ENCODE measurements at regions not wholly inside any gene's neighbourhood (a gene's known extent, or its start where the extent isn't known, plus 50 kb on each side); places are given as distances from the start of the nearest gene placed in this dataset.
"Not testable (repeated sequence)": the region's sequence is repeated elsewhere in the genome, so short reads cannot be mapped to it uniquely, and the experiment has no call there.

DNA sequence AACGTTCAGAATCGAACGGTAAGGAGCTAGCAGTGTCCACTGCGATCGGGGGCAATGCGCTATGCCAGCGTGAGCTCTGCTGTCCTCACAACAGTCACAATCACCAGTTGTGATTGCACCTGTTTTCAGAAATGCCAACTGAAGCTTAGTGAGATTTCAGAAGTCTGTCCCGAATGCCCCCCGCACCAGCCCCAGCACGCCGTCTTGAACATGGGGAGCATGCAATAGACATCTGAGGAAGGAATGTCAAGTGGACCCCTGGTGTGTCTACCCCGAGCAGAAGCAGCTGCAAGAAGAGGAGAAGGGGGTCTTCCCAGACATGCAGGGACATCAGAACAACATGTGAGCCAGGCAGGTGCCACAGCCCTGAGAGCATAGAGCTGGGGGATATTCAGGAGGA lies 125.7 kb upstream of the CHST15 start:
- DNase-seq (ENCODE audit: low read depth in 2 of 3, low spot score in 1 of 3): no peak

DNA sequence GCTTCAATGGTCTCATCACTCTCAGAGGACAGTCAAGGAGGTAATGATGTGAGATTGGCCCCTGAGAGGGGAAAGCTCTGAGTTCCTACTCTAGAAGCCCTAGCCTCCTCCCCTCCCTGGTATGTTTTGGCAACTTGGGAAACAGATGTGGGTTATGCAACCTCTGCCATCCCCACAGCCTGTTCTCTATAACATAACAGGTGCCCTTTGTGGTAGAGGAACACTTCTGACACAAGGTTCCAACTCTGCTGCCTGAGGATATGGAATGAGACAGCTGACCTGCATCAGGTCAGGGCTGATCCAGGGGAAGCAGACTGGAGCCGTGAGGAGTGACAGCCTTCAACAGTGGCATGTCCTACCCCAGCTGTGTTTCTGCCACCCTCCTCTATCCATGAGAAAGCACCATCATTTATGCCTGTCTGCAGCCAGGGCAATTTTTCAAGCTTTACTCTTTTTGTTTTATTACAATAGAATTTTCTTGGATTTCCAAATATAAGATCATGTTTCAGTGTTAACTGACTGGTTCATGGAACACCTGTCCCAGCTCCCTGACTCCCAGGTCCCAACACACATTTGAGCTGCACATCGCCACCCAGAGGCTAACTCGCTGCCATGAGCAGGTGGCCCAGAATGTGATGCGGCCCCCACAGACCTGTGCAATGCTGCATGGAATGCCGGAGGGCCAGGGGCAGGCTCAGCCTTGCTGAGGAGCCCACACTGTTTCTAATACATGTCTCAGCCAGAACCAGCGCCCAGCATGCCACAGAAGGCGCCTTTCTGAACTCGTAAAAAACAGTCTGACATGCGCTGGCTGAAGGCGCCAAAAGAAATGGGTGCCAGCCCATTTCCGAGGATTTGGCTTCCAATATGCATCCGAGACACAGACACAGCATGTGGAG lies 124.8 kb upstream of the CHST15 start:
- DNase-seq (ENCODE audit: low read depth in 2 of 3, low spot score in 1 of 3): no peak

DNA sequence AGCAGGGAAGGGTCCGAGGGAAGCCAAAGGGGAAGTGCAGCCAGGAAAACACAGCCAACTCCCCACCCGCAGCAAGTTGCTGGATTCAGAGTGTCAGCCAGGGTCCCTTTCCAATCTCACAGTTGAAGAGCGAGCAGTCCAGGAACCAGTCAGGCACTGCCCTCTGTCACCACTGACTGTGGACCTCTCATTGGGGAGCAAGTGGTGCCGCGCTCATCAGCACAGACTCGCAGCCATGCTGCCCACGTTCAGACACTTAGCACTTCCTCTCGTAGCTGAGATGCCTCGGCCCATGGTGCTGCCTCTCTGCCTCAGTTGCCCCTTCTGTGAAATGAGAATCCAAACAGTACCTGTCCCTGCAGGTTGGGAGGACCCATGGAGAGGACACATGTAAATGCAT lies 123.6 kb upstream of the CHST15 start:
- DNase-seq (ENCODE audit: low read depth in 2 of 3, low spot score in 1 of 3): no peak

DNA sequence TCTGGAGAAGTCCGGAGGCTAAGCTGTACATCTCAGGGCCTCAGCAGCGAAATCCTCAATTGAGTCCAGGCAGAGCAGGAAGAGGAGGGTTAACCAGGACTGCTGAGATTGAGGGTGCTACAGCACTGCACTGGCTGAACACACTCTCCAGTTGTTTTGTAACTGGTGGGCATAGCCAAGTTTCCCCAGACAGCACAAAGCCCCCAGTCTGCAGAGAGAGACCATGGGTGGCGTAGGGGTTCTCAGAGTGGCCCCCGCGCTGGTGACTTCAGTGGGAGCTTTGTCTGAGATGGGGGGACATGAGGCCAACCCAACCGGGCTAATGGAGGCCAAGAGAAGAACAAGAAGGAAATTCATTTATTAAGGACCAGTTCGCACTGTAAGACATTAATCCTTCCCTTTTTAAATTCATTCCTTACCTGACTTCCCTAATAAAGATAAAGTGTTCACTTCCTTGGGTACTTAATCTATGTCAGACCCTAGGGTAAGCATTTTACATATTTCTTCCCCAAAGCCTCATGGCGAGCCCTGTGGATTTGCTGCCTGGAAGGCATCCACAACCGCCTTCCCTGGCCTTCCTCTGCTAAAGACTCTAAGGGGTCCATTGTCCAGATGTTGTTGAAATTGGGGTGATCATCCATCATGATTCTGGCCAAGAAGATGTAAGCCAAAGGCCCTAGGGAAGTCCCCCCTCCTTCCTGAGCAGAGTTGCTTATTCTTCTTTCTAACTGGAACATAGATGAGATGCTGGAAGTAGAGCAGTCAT lies 121.4 kb upstream of the CHST15 start:
- no peak for DNase-seq (ENCODE audit: low read depth in 2 of 3, low spot score in 1 of 3)

DNA sequence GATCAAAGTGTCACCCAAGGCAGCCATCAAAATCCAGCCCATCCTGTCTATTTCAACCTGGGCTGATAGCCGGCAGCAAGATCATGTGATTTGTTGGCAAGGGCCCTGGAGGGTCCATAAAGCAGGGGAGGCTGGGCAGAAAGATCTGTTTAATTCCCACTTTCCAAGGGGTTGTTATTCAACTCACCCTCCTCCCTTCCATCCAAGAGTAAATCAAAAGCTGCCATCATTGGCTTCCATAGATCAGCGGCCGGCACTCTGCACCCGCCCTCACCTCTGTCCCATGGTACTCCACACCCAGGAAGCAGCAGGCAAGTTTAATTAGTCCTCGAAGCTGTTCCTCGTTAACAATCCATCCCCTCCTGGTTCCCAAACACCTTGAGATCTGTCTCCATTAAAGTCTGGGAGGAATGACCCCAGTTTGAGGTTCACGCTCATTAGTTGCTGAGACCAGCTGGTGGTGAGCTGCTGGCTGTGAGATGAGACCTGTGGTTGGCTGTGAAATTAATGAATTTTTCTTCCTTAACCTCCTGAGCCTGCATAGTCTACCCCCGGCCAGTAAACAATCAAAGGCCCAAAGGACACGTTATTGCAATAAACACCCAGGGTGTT lies 120.6 kb upstream of the CHST15 start:
- DNase-seq (ENCODE audit: low read depth in 2 of 3, low spot score in 1 of 3): no peak

DNA sequence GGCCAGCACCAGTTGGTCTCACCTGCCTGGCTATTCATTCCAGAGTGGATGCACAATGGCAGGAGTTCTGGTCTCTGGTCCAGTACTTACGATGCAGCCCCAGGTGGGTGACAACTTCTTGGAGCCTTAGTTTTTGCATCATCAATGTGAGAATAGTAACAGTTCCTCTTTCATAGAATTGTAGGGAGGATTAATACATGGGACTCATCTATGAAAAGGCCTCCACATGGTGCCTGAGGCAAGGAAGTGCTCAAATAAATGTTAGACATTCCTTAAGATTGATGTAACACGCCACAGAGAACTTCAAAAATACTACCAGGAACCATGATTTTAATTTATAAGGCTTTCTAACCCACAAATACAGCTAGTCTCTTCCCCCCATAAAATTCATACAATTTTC lies 120.1 kb upstream of the CHST15 start:
- no peak for DNase-seq (ENCODE audit: low read depth in 2 of 3, low spot score in 1 of 3)

DNA sequence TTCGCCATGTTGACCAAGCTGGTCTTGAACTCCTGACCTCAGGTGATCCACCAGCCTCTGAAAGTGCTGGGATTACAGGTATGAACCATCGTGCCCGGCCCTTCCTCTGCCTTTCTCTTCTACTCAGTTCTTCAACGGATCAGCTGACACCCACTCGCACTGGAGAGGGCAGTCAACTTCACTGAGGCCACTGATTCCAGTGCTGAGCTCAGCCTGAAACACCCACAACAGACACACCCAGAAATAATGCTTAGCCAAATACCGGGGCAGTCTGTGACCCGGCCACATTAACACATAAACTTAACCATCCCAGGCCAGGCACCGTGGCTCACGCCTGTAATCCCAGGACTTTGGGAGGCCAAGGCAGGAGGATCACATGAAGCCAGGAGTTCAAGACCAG lies 119.3 kb upstream of the CHST15 start:
- no peak for DNase-seq (ENCODE audit: low read depth in 2 of 3, low spot score in 1 of 3)

DNA sequence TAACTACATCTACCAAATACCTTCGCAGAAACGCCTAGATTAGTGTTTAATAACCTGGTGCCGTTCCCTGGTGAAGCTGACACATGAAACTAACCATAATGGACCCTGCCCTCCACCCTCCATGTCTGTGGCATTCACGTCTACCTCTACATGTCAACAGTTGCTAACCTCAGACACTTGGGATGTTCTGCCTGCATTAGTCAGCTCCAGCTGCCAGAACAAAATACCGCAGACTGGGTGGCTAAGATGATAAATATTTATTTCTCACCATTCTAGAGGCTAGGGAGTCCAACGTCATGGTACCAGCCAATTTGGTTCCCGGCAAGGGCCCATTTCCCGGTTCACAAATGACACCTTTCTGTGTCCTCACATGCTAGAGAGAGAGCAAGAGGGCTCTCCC lies 118.5 kb upstream of the CHST15 start:
- DNase-seq (ENCODE audit: low read depth in 2 of 3, low spot score in 1 of 3): no peak

DNA sequence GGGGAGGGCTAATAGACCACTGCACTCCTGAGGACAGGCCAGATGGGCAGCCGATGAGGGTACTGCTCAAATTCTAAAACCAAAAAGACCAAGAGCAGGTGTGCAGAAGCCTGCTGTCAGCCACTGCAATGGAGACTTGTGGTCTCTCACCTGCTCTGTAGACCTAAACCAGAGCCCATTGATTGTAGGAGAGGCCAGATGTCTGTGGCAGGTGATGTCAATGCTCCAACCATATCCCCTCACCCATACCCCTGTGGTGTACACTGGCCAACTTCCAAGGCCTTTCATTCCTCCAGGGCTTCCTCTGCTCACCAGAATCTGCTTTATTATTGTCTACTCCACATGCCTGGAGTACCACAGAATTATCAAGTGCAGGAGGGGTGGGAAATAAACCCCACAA lies 116.9 kb upstream of the CHST15 start:
- DNase-seq (ENCODE audit: low read depth in 2 of 3, low spot score in 1 of 3): no peak

DNA sequence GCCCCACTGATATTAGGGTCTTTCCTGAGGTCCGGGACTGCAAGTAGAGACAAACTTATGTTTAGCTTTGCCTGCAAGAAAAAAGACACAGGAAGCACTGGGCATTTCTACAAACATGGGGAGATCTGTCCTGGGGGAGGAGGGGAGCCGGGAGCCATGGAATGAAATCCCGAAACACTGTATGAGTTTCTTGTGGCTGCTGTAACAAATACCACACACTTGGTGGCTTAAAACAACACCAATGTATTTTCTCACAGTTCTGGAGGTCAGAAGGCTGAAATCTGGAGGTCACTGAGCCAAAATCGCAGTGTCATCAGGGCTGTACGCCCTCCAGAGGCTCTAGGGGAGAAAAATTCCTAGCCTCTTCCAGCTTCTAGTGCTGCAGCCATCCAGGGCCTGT lies 114.0 kb upstream of the CHST15 start:
- no peak for DNase-seq (ENCODE audit: low read depth in 2 of 3, low spot score in 1 of 3)

DNA sequence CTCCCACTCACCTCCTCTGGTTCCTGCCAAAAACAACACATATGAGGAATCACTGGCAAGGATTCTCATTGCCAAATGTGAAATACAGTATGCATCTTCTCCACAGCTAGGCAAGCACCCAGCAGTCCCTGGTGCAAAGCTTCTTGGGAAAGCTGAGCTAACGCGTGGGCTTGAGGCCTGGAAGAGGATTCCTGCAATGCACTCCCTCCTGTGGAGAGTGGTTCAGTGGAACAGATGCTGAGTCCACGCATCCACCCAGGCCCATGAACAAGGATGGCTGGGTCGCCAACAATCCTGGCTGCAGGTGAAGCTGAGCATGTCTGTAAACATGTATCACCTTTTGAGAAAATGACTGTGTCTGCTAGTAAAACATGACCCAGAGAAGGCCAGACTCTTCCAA lies 113.2 kb upstream of the CHST15 start:
- DNase-seq (ENCODE audit: low read depth in 2 of 3, low spot score in 1 of 3): no peak

DNA sequence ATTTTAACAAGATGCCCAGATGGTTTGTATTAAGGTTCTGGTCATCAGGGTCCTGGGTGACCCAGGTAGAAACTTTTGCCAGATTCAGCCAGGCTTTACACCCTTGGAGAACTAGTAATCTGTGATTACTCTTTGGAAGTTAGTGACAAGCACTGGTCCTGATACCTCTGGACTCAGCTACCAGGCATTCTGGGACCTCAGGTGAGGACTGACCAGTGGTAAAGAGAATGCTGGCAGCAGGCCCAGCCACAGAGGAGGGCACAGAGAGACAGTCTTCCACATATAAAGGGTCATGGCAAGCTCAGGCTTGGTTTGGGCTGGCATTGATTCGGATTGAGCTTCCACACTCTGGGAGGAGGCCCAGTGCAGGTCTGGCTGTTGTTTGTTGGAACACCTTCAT lies 112.0 kb upstream of the CHST15 start:
- DNase-seq (ENCODE audit: low read depth in 2 of 3, low spot score in 1 of 3): no peak

DNA sequence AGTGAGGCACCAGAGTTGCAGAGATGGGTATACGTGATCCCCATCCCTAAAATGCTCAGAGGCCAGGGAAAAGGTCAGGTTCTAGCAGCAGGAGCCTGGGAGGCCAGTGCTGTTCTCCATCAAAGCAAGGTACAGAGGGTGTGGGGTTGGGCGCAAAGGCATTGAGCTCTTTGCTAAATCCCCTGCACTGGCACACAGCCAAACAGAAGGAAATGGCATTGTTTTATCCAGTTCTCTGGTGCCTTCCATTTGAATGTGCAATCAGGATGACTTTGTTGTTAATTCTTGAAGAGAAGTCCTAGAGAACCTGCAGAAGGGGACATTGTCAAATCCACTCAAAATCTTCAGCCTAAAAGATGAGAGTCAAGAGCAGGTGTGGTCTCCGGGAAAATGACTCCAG lies 111.3 kb upstream of the CHST15 start:
- no peak for DNase-seq (ENCODE audit: low read depth in 2 of 3, low spot score in 1 of 3)

DNA sequence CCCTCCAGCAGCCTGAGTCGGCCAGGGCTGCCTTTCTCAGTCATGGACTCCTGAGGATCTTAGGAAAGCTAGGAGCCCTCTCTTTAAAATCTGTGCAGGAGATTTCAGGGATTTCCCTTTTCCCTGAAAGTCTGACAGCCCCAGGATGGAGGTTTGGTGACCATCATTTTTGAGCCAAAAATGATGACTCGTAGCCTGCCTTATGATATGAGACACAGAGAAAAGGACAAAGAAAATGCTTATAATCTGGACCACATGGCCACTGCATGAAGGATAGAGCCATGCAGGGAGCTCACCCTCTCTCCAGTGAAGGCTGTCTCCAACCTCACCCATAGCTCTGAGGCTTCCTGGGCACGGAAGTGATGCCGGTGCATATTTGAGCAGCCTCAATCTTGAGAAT lies 106.6 kb upstream of the CHST15 start:
- no peak for DNase-seq (ENCODE audit: low read depth in 2 of 3, low spot score in 1 of 3)

DNA sequence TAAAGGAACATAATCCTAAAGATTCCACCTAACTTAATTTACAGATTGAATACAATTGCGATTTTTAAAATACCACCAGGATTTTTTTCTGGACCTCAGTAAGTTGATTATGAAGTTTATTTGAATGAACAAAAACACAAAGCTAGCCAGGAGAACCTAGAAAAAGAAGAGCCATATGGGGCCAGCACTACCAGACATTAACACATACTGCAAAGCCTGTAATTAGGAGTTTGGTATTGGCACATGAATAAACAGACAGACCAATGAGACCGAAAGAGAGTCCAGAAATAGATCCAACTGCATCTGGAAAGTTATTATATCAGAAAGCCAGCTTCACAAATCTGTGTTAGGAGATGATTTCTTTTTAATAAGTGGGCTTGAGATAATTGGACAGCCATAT lies 105.5 kb upstream of the CHST15 start:
- DNase-seq (ENCODE audit: low read depth in 2 of 3, low spot score in 1 of 3): no peak

DNA sequence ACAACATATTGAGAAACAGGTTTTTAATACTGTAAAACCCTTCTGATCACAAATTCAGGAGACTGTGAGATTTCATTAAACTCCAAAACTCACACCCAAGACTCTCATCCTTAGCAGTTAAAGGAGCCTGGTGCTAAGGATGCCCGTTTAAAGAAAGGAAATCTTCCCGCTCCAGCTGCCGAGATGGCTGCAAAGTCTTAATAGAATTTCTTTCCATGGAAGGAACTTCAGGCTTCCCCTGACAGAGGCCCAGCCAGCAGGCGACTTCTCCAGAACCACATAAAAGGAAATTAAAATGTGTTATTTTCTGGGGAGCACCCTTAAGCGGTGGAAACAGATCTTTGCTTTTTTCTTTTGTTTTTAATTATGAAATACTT lies 104.7 kb upstream of the CHST15 start:
- no peak for DNase-seq (ENCODE audit: low read depth in 2 of 3, low spot score in 1 of 3)

DNA sequence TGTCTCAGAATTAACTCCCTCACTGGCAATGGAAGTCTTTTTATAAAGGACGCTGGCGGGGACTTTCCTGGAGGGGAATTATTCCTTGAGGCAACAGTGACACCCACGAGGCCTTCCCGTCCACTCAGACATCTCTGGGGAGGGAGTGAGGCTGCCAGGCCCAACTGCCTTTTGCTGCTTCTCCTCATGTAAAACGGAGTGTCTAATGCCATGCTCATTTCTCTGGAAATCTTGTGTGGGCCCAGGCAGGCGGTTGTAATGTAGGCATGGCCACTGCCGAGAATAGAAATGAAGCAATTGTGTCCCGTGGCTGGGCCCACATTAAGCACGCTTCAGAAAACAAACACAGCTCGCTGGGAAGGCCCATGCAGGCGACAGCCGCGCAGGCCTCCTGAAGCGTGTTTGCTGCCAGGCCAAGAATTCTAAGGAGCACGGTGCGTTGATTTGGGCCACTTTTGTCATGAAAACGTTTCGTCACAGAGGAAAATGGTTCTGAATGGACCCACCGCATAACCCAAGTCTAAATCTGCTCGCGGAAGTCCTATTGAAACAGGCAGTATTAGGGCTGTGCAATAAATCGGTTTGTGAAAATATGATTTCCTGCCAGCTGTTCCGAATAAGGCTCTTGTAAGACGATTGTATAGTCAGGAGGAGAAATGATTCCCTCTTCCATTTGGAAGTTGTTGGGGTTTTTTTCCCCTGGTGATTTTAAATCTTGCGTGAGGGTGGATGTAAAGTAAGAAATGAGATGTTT lies 104.2 kb upstream of the CHST15 start:
- no peak for DNase-seq (ENCODE audit: low read depth in 2 of 3, low spot score in 1 of 3)

DNA sequence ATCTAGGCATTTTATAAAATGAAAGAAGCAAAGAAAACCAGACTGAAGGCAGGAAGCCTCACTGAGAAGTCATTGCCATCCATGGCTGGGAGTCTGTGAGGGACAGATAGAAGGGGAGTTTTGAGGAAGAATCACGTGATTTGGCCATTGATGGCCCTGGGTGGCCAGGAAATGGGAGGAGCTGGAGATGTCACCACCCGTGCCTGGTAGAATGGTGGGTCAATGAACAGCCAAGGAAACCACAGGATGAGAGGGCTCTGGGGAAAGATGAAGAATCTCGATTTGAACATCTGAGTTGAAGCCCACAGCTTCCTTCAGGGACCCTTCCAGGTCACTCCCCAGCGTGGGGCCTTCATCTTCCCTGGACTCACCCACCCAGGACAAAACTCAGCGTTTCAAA lies 103.3 kb upstream of the CHST15 start:
- DNase-seq (ENCODE audit: low read depth in 2 of 3, low spot score in 1 of 3): no peak

DNA sequence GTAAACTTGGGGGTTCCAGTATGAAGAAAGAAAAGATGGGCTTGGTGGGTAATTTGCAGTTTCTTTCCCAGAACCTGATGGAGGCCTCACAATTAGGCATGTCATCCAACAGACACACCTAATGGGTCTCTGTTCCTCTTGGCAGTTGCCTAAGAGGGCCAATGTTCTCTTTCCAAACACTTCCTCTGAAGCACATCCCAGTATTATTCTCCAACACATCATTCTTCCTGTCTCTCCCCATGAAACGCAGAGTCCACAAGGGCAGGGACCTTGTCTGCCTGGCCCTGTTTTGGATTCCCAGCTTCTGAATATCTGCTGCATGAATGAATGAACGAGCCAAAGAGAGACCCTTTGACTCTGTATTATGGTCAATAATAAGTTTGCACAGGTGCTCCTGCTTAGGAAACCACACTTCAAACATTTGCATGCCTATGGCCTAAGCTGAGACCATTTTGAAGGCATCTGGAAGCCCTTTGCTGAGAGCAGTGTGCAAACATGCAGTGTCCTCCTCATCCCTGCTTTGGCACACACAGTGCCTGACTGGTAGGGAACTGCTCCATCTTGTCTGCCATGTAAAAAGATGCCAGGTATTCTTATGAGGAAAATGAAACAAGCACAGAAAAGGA lies 100.9 kb upstream of the CHST15 start:
- DNase-seq (ENCODE audit: low read depth in 2 of 3, low spot score in 1 of 3): no peak

DNA sequence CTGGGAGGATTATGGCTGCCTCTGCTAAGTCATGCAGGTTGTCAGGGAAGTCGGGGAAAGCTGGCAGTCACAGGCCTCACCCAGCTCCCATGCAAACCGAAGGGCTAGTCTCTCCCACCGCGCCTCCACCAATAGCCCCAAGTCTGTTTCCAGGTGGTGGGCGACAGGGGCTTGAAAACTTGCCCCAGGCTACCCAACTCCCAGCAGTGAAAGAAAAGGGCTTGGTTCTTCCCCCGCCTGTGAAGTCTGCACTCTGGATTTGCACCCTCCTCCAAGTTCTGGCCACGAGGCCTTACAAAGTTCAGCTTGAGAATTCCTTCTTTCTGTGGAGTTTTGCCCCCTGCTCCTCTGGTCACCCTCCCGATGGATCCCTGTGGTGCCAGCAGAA lies 99.9 kb upstream of the CHST15 start:
- no peak for DNase-seq (ENCODE audit: low read depth in 2 of 3, low spot score in 1 of 3)

DNA sequence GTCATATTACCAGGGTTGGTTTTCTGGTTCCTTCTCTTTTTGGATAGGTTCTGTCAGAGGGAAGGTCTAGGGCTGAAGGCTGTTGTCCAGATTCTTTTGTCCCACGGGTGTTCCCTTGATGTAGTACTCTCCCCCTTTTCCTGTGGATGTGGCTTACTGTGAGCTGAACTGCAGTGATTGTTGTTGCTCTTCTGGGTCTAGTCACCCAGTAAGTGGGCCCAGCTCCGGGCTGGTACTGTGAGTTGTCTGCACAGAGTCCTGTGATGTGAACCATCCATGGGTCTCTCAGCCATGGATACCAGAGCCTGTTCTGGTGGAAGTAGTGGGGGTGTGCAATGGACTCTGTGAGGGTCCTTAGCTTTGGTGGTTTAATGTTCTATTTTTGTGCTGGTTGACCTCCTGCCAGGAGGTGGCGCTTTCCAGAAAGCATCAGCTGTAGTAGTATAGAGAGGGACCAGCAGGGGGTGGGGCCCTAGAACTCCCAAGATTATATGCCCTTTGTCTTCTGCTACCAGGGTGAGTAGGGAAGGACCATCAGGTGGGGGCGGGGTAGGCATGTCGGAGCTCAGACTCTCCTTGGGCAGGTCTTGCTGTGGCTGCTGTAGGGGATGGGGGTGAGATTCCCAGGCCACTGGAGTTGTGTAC lies 99.4 kb upstream of the CHST15 start:
- DNase-seq (ENCODE audit: low read depth in 2 of 3, low spot score in 1 of 3): not testable (repeated sequence)
